ENCODE measurements at regions not wholly inside any gene's neighbourhood (a gene's known extent, or its start where the extent isn't known, plus 50 kb on each side); places are given as distances from the start of the nearest gene placed in this dataset.
"Not testable (repeated sequence)": the region's sequence is repeated elsewhere in the genome, so short reads cannot be mapped to it uniquely, and the experiment has no call there.

DNA sequence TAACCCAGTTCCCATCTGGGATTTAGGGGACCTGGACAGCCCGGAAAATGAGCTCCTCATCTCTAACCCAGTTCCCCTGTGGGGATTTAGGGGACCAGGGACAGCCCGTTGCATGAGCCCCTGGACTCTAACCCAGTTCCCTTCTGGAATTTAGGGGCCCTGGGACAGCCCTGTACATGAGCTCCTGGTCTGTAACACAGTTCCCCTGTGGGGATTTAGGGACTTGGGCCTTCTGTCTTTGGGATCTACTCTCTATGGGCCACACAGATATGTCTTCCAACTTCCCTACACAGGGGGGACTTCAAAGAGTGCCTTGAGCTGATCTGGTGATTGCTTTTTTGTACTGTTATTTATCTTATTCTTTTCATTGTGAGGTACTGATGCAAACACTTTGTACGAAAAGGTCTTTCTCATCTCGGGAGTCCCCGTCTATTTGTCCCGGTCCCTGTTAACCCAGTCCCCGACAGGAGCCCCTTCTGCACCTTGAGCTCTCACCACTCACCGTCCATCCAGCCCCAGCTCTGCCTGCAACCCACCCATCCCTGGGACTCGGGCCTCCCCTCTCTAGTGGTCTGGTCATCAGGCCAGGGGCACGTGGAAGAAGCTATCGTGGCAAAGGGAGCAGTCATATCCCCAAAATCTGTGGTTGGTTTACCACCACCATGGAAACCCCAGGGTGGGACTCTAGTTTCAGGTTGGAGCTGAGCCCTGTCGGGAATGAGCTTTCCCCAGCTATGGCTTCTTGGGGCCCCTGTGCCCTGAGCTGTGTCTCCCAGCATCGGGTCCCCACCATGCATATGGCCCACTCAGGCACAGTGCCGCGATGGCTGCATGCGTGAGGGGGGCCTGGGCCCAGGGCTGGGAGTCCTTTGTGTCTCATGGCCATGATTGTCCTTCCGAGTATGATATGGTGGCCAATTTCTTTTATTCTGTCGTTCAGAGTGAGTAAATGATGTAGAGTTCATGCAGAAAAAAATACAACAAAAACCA is 270.4 kb upstream of the PLCXD1 start:
- POLR2A ChIA-PET; H3K4me3 ChIP-seq (ENCODE audit: low read depth in 2 of 2, low read length in 2 of 2); ATAC-seq; H3K4me1 ChIP-seq (ENCODE audit: control insufficient read depth, insufficient read depth, low read length); BruUV-seq (replicated peaks); CTCF ChIA-PET; H3K27ac ChIP-seq (ENCODE audit: low read length); DNase-seq (ENCODE audit: low read depth, low spot score); intact Hi-C loops (cut with micrococcal nuclease; ENCODE audit: unreplicated experiment); H3K36me3 ChIP-seq (ENCODE audit: control insufficient read depth, insufficient read depth, low read length); in situ Hi-C loops (cut with HindIII; ENCODE audit: low pct_unique_long_range_greater_than_20kb, low sequenced_read_pairs); H3K27me3 ChIP-seq (ENCODE audit: control insufficient read depth, insufficient read depth, low read length); H3K9me3 ChIP-seq (ENCODE audit: control insufficient read depth, insufficient read depth, low read depth, low read length): not testable (repeated sequence)

DNA sequence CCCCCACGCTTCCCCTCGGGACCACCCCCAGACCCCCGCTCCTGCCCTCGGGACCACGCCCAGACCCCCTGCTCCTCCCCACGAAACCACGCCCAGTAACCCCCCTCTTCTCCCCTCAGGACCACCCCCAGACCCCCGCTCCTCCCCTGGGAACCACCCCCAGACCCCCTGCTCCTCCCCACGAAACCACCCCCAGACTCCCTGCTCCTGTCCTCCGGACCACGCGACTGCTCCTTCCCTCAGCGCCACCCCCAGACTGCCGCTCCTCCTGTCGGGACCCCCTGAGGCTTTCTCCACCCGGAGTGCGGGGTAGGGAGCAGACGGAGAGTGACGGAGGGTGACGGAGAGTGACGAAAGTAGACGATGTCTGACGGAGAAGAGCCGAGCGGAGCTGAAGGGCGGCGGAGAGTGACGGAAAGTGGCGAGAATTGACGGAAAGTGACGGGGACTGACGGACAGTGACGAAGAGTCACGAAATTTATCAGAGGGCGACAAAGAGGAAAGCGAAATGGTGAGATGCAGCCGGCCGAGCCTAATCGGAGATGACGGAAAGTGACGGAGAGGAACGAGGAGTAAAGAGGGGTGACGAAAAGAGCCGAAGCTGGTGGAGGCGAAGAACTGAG is 267.2 kb upstream of the PLCXD1 start:
- H3K4me1 ChIP-seq (ENCODE audit: control insufficient read depth, insufficient read depth, low read length); POLR2A ChIA-PET; DNase-seq (ENCODE audit: low read depth, low spot score); intact Hi-C loops (cut with micrococcal nuclease; ENCODE audit: unreplicated experiment); in situ Hi-C loops (cut with HindIII; ENCODE audit: low pct_unique_long_range_greater_than_20kb, low sequenced_read_pairs); CTCF ChIA-PET; H3K4me3 ChIP-seq (ENCODE audit: low read depth in 2 of 2, low read length in 2 of 2); BruUV-seq (replicated peaks); H3K36me3 ChIP-seq (ENCODE audit: control insufficient read depth, insufficient read depth, low read length); H3K9me3 ChIP-seq (ENCODE audit: control insufficient read depth, insufficient read depth, low read depth, low read length); H3K27me3 ChIP-seq (ENCODE audit: control insufficient read depth, insufficient read depth, low read length); H3K27ac ChIP-seq (ENCODE audit: low read length): not testable (repeated sequence)
- peak; percentile 77 for ATAC-seq

DNA sequence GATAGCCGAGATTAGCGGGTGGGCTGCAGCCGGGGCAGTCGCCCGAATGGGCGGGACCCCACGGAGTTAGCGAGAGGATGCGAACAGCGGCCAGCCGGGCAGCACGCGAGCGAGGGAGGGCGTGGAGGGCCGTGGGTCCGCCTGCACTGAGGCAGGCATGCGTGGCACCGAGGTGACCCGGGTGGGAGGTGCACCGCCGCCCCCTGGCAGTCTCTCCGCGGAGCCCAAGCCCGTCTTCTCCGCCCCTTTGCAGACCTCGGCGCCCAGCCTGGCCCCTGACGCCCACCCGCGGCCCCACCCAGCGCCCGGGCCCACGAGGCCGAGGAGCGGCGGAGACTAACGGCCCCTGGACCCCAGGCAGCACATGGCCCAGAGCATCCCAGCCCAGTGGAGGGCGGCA is 266.7 kb upstream of the PLCXD1 start:
- peak; percentile 71 for ATAC-seq
- CTCF ChIA-PET; in situ Hi-C loops (cut with HindIII; ENCODE audit: low pct_unique_long_range_greater_than_20kb, low sequenced_read_pairs): not testable (repeated sequence)

DNA sequence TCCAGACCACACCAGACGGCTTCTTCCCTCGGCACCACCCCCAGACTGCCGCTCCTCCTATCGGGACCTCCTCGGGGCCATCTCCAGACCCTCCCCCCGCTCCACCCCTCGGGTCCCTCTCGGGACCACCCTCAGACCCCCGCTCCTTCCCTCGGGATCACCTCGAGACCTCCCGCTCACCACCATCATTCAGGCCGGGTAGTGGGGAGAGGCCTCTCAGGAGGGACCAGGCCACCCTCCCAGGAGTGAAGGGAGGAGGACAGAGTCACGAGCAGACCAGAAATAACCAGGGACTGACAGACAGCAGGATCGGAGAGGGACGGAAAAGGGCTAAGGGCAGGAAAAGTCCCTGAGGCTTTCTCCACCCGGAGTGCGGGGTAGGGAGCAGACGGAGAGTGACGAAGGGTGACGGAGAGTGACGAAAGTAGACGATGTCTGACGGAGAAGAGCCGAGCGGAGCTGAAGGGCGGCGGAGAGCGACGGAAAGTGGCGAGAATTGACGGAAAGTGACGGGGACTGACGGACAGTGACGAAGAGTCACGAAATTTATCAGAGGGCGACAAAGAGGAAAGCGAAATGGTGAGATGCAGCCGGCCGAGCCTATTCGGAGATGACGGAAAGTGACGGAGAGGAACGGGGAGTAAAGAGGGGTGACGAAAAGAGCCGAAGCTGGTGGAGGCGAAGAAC is 262.3 kb upstream of the PLCXD1 start:
- CTCF ChIA-PET; H3K27ac ChIP-seq (ENCODE audit: low read length); H3K36me3 ChIP-seq (ENCODE audit: control insufficient read depth, insufficient read depth, low read length); in situ Hi-C loops (cut with HindIII; ENCODE audit: low pct_unique_long_range_greater_than_20kb, low sequenced_read_pairs); DNase-seq (ENCODE audit: low read depth, low spot score); intact Hi-C loops (cut with micrococcal nuclease; ENCODE audit: unreplicated experiment); H3K4me1 ChIP-seq (ENCODE audit: control insufficient read depth, insufficient read depth, low read length); POLR2A ChIA-PET; H3K9me3 ChIP-seq (ENCODE audit: control insufficient read depth, insufficient read depth, low read depth, low read length); BruUV-seq (replicated peaks); H3K4me3 ChIP-seq (ENCODE audit: low read depth in 2 of 2, low read length in 2 of 2); H3K27me3 ChIP-seq (ENCODE audit: control insufficient read depth, insufficient read depth, low read length): not testable (repeated sequence)
- peak; percentile 79 for ATAC-seq

More for the DNA sequence above, 266.7 kb upstream of the PLCXD1 start:
- H3K27ac ChIP-seq (ENCODE audit: low read length); H3K27me3 ChIP-seq (ENCODE audit: control insufficient read depth, insufficient read depth, low read length); H3K4me1 ChIP-seq (ENCODE audit: control insufficient read depth, insufficient read depth, low read length); intact Hi-C loops (cut with micrococcal nuclease; ENCODE audit: unreplicated experiment); H3K9me3 ChIP-seq (ENCODE audit: control insufficient read depth, insufficient read depth, low read depth, low read length); DNase-seq (ENCODE audit: low read depth, low spot score); BruUV-seq (replicated peaks); H3K36me3 ChIP-seq (ENCODE audit: control insufficient read depth, insufficient read depth, low read length); POLR2A ChIA-PET: not testable (repeated sequence)
- peak overlapping the region in 1 of 2 experiments; percentile 9; a peak in 1 of 4 replicates for H3K4me3 ChIP-seq (ENCODE audit: low read depth in 2 of 2, low read length in 2 of 2)

DNA sequence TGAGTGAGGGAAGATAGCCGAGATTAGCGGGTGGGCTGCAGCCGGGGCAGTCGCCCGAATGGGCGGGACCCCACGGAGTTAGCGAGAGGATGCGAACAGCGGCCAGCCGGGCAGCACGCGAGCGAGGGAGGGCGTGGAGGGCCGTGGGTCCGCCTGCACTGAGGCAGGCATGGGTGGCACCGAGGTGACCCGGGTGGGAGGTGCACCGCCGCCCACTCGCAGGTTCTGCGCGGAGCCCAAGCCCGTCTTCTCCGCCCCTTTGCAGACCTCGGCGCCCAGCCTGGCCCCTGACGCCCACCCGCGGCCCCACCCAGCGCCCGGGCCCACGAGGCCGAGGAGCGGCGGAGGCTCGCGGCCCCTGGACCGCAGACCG is 261.7 kb upstream of the PLCXD1 start:
- not testable (repeated sequence) for BruUV-seq (replicated peaks); H3K27ac ChIP-seq (ENCODE audit: low read length); H3K36me3 ChIP-seq (ENCODE audit: control insufficient read depth, insufficient read depth, low read length)

More for the DNA sequence above, 261.7 kb upstream of the PLCXD1 start:
- intact Hi-C loops (cut with micrococcal nuclease; ENCODE audit: unreplicated experiment); in situ Hi-C loops (cut with HindIII; ENCODE audit: low pct_unique_long_range_greater_than_20kb, low sequenced_read_pairs); CTCF ChIA-PET; DNase-seq (ENCODE audit: low read depth, low spot score); H3K4me1 ChIP-seq (ENCODE audit: control insufficient read depth, insufficient read depth, low read length); H3K9me3 ChIP-seq (ENCODE audit: control insufficient read depth, insufficient read depth, low read depth, low read length); POLR2A ChIA-PET; H3K27me3 ChIP-seq (ENCODE audit: control insufficient read depth, insufficient read depth, low read length): not testable (repeated sequence)
- H3K4me3 ChIP-seq (ENCODE audit: low read depth in 2 of 2, low read length in 2 of 2) = peak overlapping the region in 1 of 2 experiments; percentile 26; a peak in 2 of 4 replicates
- ATAC-seq = peak; percentile 59

Data from Panc1 (cell line).